Peyer's patch (tissue), 4 donors: ENCODE measurements at regions not wholly inside any gene's neighbourhood (a gene's known extent, or its start where the extent isn't known, plus 50 kb on each side); places are given as distances from the start of the nearest gene placed in this dataset.

Experiments
- DNase-seq, 3 donors: peaks; one replicate each; pipeline ENCODE4 v3.0.0-alpha.2; 2017 to 2019
- H3K27ac ChIP-seq, 4 donors: fragments of 200-600 bp; sonication (generic); one replicate each; pipeline ENCODE4 v1.5.1; 2016 to 2019
- H3K27me3 ChIP-seq, 2 donors: fragments of 200-600 bp; sonication (generic); one replicate each; pipeline ENCODE4 v1.5.1; 2019
- H3K36me3 ChIP-seq, 3 donors: fragments of 200-600 bp; sonication (generic); one replicate each; pipeline ENCODE4 v1.5.1; 2016 to 2019
- H3K4me1 ChIP-seq, 4 donors: fragments of 200-600 bp; sonication (generic); one replicate each; pipeline ENCODE4 v1.5.1; 2016 to 2019
- H3K4me3 ChIP-seq, 4 donors: fragments of 200-600 bp; sonication (generic); 1 replicate in 3 of 4; 2 replicates in 1 of 4; pipeline ENCODE4 v1.5.1; 2016 to 2019; ENCODE audit warnings: mild to moderate bottlenecking in 1 of 4
- H3K9me3 ChIP-seq, 4 donors: fragments of 200-600 bp; sonication (generic); one replicate each; pipeline ENCODE4 v1.5.1; 2016 to 2019; ENCODE audit warnings: mild to moderate bottlenecking in 1 of 4
- CTCF ChIP-seq, 6 experiments: fragments of 450-650 bp in 4 of 6; fragments of 200-600 bp in 2 of 6; sonication (generic) in 1 of 6; IDR thresholded peaks; one replicate each; pipeline ENCODE4 v1.5.1; 2017 to 2019; ENCODE audit warnings: antibody characterized with exemption in 6 of 6, mild to moderate bottlenecking in 3 of 6, moderate library complexity in 1 of 6
- POLR2A ChIP-seq, 2 donors: fragments of 450-650 bp; IDR thresholded peaks; one replicate each; pipeline ENCODE4 v1.5.1; 2017; ENCODE audit warnings: antibody characterized with exemption in 2 of 2, mild to moderate bottlenecking in 2 of 2, moderate library complexity in 2 of 2

- no peaks in the 10 kb centered on the region for H3K4me1 ChIP-seq
- no peaks in the 10 kb centered on the region for H3K27me3 ChIP-seq
- no peak overlapping the region for H3K4me3 ChIP-seq
- no peaks in the 10 kb centered on the region for H3K36me3 ChIP-seq
- H3K27ac ChIP-seq = no peak overlapping the region
- no peak for DNase-seq
- H3K9me3 ChIP-seq = peaks cover 0 to 13% (median 0%) of the 10 kb centered on the region in 4 donors
- TF ChIP-seq CTCF (IDR thresholded peaks at IDR 0.05) (no peak), POLR2A (IDR thresholded peaks at IDR 0.05) (no peak)
These were observed 609.6 kb downstream of the PTPRU start for GRCh38 chr1:29845910-29846309.

- no peak for DNase-seq
- Histone ChIP-seq H3K4me1 (no peaks in the 10 kb centered on the region), H3K36me3 (no peaks in the 10 kb centered on the region), H3K27ac (no peak overlapping the region), H3K27me3 (no peaks in the 10 kb centered on the region), H3K9me3 (peaks cover 0 to 13% (median 0%) of the 10 kb centered on the region in 4 donors), H3K4me3 (no peak overlapping the region)
- TF ChIP-seq POLR2A (IDR thresholded peaks at IDR 0.05) (no peak), CTCF (IDR thresholded peaks at IDR 0.05) (no peak)
These were observed 605.8 kb downstream of the PTPRU start for GRCh38 chr1:29842130-29842529.

- Histone ChIP-seq H3K4me3 (no peak overlapping the region), H3K4me1 (no peaks in the 10 kb centered on the region), H3K36me3 (no peaks in the 10 kb centered on the region), H3K27ac (no peak overlapping the region), H3K27me3 (no peaks in the 10 kb centered on the region), H3K9me3 (peaks cover 0 to 13% (median 0%) of the 10 kb centered on the region in 4 donors)
- no peak for DNase-seq
- no peak for TF ChIP-seq POLR2A (IDR thresholded peaks at IDR 0.05)
These were observed 603.4 kb downstream of the PTPRU start for GRCh38 chr1:29839726-29840125.

GRCh38 chr1:29838738-29839320 lies 602.5 kb downstream of the PTPRU start:
- DNase-seq = no peak
- no peaks in the 10 kb centered on the region for H3K4me1 ChIP-seq
- H3K27me3 ChIP-seq = no peaks in the 10 kb centered on the region
- H3K27ac ChIP-seq = no peak overlapping the region
- H3K9me3 ChIP-seq = peaks cover 0 to 13% (median 0%) of the 10 kb centered on the region in 4 donors
- TF ChIP-seq POLR2A (IDR thresholded peaks at IDR 0.05) (no peak), CTCF (IDR thresholded peaks at IDR 0.05) (no peak)
- H3K4me3 ChIP-seq = no peak overlapping the region
- no peaks in the 10 kb centered on the region for H3K36me3 ChIP-seq

DNA sequence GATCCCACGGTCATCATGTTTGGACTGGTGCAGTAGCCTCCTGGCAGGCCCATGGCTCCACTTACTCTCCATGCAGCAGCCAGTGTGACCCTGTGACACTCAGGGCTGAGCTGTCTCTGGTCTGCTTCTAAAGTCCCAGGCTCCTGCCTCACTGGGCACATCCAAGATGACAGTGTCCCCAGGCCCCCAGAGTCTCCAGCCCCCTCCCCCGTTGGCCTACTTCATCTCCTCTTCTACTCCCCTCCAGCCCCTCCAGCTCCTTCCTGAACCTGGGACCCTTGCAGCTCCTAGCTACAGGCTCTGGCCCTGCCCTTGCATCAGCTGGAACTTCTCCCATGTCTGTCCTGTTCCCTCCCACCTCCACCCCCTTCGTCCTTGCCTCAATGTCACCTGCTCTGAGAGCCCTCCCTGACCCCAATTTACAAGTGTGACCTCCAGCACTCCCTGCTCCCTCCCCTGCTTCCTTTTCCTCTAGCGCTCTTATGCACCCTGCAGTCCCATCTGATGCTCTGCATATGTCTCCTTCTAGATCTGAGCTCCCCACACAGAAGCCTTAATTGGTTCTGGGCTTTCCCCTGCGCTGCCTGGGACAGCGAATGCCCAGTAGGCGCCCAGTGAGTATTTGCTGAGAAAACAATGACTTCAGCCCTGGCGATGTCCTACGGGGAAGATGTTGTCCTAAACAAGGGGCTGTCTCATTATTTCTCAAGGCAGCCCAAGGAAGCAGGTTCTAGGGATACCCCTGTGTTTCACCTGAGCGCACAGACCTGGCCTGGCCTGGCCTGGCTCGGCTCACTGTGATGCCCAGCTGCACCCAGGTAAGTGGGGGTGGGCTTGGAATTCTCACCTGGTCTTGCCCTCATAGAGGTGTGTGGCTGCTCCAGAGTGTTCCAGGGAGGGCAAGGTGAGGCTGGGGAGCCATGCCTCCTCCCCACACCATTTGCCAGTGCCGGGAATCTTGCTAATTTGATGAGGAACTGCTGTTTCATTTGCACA lies 600.6 kb downstream of the PTPRU start:
- H3K4me1 ChIP-seq = no peaks in the 10 kb centered on the region
- peaks cover 0 to 6% (median 0%) of the 10 kb centered on the region in 4 donors for H3K9me3 ChIP-seq
- H3K36me3 ChIP-seq = no peaks in the 10 kb centered on the region
- H3K4me3 ChIP-seq = no peak overlapping the region
- DNase-seq = no peak
- no peak overlapping the region for H3K27ac ChIP-seq
- TF ChIP-seq POLR2A (IDR thresholded peaks at IDR 0.05) (no peak), CTCF (IDR thresholded peaks at IDR 0.05) (no peak)
- no peaks in the 10 kb centered on the region for H3K27me3 ChIP-seq

GRCh38 chr1:29835874-29836273 lies 599.6 kb downstream of the PTPRU start:
- Histone ChIP-seq H3K9me3 (no peaks in the 10 kb centered on the region), H3K27me3 (no peaks in the 10 kb centered on the region), H3K4me3 (no peak overlapping the region), H3K4me1 (no peaks in the 10 kb centered on the region), H3K36me3 (no peaks in the 10 kb centered on the region), H3K27ac (no peak overlapping the region)
- TF ChIP-seq POLR2A (IDR thresholded peaks at IDR 0.05) (no peak), CTCF (IDR thresholded peaks at IDR 0.05) (no peak)
- no peak for DNase-seq
